Medulla oblongata (tissue), 1 donor: ENCODE measurements at regions not wholly inside any gene's neighbourhood (a gene's known extent, or its start where the extent isn't known, plus 50 kb on each side); places are given as distances from the start of the nearest gene placed in this dataset.
A peak's percentile ranks its signal among the peaks of the same experiment; 100 is the strongest.

Experiments
- DNase-seq: peaks from one replicate; pipeline ENCODE4 v3.0.0-alpha.2; 2015; ENCODE audit errors: extremely low spot score

DNA sequence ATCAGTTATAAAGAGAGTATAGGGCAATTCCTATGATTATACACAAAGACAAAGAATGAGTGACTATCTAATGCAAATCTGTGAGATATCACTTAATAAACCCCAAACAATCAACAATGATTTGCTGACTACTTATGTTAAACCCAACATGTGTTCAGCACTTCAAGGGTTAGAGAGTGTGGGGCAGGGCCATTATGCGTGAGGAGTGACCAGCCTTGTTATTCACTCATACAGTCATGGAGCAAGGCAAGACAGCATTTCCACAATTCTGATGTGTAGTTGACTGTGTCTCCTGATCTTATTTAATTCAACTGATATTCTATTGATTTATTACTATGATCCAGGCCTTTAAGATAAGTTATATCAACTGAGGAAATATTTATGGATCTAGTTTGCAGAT, 251.7 kb downstream of the CYRIA start:
- no peak for DNase-seq

DNA sequence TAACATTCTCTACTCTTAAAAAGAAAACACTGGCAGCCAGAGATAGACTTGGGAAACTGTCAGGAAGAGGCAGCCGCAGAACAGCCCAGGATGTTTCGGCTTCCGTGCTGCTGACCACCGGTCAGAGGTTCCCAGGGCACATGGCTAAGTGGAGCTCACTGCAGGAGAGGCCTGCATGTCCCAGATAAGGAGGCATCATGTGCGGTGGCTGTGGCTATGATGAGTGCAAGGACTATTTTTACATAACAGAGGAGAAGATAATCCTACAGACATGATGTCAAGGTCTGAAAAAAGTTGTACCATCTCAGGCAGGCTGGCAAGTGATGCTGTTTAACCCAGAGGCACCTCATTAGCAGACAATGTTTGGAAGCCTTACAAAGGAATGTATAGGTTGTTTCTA, 252.3 kb downstream of the CYRIA start:
- DNase-seq, result no peak

DNA sequence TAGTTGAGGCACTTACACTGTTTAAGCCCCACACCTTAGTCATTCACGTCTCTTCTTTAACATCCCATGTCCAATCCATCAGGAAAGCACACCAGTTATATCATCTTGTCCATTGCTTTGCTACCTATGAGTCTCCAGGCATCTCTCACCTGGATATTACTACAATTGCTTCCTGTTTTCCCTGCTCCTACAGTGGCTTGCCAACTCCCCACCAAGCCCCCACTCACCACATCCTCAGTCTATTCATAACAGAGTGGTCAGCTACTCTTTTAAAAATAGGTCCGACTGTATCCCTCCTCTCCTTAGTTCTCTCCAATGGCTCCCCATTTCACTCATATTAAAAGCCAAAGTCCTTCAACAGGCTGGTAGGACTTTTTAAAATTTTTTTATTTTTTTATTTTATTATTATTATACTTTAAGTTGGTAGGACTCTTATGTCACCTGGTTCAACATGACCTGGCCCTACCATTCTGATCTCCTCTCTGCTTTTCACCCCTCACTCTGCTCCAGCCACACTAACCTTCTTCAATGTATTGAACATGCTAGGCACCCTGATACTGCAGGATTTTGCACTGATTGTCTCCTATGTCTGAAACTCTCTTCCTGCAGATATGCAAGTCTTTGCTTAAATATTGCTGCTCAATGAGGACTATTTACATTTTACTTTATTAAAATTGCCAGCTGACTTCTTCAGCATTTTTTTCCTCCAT, 253.2 kb downstream of the CYRIA start:
- DNase-seq, result no peak

DNA sequence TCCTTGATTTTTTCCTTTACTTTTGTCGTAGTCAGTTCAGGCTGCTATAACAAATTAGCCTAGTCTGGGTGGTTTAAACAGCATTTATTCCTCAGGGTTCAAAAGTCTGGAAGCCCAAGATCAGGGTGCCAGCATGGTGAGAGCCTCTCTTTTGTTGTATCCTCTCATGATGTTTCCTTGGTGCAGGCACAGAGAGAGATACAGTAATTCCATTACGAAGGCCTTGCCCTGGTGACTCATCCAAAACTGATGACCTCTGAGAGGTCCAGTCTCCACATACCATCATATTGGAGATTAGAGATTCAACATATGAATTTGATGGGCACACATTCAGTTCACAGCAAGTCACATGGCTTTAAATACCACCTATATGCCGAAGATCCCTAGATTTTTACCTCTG, 253.8 kb downstream of the CYRIA start:
- DNase-seq, result no peak

DNA sequence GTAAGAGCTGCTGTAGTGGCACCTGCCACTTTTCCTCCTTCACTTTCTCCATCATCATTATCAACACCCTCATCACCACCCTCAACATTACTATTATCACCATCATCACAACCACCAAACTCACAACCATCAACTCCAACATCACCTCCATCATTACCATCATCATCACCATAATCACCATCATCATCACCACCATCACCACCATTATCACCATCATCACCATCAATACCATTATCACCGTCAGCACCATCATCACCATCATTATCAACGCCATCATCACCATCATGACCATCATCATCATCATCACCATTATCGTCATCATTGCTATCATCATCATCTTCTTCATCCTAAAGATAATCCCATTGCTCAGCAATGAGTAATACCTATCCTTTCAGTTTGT, 255.8 kb downstream of the CYRIA start:
- DNase-seq, result no peak

DNA sequence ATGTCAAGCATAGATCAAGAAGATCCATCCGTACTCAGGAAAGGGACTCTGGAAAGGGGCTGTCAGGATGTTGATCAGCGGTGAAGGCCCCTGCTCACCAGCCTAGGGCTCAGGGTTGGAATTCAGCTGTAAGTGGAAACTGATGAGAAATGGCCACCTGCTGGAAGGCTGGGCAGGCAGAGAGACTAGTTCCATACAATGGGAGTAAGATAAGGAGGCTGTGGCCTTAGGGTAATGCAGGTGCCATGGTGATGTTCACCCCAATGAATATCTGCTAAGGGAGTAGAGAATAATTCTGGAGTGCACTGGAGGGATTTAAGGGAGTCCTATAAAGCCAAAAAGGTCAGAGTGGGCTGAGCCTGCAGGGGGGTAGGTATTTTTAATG, 256.6 kb downstream of the CYRIA start:
- DNase-seq, result no peak

DNA sequence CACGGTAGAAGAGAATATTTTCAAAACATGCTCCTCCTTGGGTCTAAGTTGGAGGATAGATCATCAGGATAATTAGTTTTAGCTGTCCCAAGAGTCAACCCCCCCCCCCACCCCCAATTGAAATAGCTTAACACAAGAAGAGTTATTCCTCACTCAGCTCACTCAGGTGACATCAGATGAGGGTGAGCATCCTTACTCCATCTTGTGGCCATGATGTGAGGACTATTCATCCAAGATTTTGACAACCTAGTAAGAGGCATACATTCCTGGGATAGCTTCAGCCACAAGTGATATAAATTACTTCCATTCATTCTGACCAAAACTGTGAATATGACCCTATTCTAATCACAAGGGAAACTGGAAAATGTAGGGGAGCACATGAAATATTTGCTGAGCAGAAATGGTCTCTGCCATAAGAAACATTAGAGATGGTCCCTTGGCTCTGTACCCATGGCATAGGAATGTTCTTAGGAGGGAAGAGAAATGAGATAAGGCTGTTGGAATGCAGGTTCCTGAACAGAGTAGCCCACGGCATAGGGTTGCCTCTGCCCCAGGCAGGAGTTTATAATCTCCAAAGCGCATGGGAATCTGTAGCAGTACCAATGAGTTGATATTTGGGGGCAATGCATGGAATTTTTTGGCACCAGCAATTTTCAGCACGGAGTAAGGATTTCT, 257.2 kb downstream of the CYRIA start:
- no peak for DNase-seq

DNA sequence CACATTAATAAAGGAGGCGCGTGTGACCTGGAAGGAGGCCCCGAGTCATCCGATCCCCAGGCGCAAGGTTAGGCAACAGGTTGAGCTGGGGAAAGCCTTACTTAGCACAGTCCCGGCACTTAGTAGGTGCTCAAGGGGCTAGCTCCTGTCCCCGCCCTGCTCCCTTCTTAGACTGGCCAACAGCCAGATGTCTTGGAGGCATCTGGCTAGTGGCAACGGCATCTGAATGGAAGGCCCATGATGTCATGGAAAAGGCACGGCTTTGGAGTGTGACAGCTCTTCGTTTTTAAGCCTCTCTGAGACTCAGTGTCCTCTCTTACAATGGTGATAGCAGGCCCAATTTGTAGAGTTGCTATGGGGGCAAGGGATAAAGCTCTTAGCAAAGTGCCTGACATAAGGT, 258.3 kb downstream of the CYRIA start:
- DNase-seq, result peak; percentile 43

DNA sequence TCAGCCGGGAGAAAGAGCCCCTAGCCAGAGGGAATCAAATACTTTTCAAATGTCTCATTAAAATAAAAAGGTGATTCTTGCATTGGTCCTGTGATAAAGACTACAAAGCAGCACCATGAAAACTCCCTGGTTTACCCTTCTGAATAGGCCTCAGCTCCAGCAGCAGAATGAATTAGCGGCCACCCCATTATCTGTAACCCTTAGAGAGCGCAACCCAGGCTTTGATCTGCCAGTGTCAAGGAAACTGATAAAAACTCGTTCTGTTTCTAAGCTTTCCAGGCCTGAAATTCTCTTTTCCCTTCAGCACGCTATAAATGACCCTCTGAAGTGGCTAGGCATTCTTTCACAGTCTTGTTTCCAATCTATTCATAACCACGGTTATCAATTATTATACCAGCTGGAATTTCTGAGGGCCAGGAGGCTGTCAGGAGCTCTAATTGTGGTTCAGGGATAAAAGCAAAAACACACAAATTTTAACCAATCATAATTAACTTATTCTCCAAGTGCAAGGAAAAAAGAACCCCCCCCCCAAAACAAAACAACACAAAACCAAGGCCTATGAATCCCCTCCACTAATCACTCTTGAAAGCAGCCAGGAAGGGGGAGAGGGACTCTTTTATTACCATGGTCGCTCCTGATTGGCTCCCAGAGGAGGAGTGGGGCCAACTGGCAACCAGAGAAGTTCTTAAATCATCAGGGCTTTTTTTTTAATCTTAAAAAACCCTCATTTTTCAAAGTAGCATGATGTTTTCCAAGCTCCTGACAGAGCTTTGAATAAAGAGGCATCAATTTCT, 258.9 kb downstream of the CYRIA start:
- DNase-seq, result peak; percentile 11

DNA sequence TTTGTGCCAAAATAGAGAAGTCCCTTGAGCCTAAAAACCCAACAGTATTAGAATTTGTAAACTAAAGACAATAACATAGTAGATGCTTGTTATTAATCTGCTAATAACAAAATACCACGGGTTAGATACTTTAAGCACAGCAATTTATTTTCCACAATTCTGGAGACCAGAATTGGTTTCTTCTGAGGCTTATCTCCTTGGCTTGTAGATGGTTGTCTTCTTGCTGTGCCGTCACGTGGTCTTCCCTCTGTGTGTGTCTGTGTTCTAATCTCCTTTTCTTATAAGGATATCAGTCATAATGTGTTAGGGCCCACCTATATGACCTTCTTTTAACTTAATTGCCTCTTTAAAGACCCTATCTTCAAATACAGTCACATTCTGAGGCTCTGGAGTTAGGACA, 260.1 kb downstream of the CYRIA start:
- DNase-seq, result no peak

DNA sequence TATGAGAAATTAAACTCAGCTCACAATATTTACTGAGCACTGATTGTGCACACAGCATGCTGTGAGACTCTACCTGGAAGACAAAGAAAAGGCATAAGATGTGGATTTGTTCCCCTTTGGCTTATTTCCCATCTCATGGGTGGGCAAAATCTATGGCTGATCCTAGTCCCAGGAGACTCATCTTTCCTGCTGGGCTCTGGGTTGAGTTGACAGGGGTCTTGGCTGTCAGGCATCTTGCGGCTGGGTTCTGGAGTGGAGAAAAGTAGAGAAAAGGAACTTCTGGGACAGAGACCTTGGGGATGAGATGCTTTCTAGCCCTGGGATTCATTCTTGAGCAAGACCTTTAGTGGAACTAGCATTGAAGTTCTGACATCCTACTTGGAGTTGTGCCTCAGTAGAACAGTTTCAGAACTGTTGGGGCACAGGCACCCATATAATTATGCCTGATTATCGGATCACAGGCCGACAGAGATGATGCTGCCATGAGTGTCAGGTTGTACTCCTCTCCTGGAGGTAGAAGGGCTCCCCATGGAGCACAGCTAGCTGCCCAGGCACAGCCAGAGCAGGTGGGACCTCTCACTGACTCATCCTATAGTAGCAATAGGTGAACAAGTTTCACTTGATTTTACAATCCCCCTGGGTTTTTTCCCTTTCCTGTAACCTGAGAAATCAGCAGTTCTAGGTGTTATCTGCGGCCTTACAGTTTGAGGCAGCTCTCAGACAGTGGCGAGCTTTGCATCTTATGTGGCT, 260.9 kb downstream of the CYRIA start:
- no peak for DNase-seq

DNA sequence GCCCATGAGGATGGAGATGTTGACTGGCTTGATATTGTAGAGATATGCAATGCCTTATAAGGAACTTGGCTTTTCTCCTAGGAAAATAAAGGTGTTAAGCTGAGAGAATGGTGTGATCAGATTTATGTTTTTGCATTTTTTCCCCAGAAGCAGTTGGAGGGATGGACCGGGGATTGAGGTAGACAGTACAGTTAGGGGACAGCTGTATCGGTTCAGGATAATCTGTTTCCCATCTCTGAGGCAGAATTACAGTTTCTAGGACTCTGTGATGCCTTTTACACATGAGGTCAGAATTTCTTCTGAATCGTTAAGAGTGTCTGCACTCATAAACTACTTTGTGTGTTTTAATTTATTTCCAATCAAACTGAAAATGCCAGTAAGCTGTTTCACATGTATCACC, 261.5 kb downstream of the CYRIA start:
- DNase-seq, result no peak

DNA sequence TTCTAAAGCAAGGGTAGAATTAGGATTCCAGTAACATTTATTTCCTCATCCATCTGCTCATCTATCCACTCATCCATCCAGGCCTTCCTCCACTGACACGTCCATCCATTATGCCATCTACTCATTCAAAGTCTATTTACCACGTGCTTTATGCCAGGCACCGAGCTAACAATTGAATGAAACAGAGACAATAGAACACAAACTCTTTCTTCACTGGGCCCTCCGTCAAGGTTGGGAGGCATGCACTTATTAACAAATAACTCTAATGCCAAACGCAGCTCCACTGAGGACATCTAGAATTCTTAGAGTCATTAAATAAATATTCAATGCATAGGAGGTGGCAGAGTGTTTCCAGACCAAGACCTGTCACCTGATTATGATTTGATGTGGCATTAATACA, 262.7 kb downstream of the CYRIA start:
- no peak for DNase-seq

DNA sequence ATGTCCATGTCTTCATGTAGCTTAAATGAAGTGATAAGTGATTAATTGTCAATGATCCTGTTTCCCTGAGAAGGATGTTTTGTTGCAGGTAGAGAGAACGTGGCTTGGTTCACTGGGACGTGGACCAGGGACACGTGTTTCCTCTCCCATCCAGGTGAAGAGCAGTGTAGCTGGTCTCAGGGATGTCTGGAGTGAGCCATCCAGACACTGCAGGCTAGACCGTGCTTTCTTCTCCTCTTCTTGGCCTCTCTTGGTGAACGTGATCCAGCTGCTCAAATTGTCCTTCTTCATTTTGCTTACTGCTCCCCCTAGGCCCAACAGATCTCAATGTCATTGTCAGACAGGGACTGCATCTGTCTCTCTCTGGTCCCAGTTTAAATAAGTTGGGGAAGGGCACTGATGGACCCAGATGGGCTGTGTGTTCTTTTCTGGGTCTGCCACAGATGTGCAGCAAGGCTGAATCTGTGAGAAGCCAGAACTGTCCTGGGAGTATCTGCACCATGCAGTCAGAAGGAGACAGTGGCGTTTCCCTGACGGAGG, 263.8 kb downstream of the CYRIA start:
- DNase-seq, result no peak

DNA sequence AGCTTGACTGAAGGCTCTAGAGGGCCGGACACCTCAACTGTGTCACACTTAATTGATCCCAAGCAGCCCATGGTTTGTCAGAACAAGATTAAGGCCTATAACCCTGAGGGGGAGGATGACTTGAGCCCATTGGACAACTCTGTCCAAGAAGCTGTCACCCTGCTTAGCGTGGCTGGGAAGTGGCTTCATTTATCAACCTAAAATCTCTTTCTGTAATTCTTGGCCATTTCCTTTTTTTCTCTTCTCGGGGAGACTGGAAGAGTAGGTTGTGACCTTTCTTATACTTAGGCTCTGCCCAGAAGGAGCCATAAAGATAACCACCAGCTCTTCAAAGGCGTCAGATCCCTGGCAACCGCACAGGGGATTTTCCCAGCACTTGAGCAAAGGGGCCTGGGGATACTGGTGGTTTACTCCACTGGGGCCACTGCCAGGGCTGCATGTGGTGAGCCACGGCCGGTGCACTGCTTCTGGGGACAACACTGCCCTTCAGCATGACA, 265.5 kb downstream of the CYRIA start:
- DNase-seq, result no peak

DNA sequence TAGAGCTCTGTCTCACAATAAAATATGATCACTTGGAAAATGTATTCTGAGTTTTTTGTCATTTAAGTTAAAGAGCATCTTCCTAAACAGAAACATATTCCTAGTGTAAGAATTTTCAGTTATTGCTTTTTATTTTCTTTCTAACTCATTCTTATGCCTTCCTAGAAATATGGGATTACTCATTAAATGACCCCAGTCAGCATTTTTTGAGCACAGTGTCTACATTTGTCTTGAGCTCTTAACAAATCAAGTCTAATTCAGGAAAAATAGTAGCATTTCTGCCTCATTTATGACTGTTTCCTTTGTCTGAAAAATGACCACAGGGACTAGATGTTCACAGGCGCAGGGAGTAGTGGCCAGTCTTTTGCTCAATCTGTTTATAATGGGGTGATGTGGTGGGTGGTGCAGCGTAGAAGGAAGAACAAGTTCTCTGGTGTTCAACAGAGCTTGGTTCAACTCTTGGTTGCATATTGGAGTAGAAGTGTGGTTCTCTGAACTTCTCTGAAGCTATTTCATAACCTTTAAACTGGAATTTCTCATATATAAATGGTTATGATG, 267.1 kb downstream of the CYRIA start:
- DNase-seq, result no peak

DNA sequence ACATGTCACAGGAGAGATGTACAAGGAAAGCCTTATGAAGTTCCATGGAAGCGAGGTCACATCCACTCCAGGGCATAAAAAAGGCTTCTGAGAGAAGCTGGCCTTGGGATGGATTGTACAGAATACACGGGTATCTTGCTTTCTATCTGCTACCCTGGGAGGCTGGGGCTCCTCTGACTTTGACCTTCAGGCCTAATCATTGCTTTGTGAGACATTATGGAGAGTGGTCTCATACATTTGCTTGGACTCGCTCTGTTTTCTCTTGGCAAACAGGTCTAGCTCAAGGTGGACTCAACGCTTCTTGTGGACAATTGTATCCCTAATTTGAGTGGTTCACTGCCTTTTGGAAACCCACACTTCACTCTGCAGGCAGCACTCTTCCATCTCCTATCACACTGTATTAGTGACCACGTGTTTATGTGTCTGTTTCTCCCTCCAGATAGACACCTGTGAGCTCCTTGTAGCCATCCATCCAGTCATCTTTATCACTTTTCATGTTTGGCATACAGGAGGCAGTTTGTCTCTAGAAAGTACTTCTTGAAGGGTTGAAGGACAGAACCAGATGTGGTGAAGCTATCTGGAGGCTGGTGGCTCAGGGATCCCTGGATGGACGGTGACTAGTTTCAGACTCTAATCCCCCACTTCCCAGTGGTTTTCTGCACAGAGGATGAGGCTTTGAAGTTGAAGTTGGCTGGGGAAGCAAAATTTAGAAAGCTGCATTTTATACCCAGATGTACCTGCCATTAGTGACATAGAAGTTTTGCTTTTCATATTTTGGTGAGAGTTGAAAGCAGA, 267.8 kb downstream of the CYRIA start:
- no peak for DNase-seq

DNA sequence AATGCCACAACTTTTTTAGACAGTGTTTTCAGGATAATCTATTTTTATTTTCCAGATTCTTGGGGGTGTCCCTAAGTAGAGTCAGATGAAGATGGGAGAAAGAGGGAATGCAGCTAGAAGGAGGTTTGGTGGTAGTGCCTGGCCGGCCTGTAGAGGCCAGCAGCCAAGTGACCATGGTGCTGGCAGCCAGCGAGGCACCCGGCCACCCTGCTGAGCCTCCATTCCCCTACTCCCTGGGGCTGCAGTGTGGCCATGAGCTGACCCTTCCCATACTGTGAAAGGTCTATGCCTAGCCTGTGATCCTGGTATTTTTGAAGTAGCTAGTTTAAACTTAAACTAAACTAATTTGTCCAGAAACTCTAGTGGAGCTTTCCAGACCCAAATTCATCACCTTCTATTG, 268.6 kb downstream of the CYRIA start:
- DNase-seq, result no peak

DNA sequence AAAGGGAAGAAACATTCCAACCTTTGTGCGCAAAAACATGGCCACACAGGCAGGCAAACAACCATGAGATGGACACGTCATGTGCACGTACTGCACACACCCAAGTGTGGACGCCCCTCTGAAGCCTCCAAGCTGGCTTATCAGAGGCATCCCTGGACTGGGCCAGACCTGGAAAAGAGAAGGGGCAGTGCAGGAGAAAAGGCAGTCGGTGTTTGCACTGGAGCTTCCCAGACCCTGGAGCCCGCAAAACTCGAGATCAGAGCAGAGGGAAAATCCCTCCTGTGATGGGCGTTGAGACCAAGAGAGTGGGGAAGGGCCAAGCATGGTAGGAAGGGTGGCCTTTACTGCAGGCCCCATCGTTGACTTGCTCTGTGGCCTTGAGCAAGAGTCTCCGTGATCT, 269.5 kb downstream of the CYRIA start:
- DNase-seq, result no peak

DNA sequence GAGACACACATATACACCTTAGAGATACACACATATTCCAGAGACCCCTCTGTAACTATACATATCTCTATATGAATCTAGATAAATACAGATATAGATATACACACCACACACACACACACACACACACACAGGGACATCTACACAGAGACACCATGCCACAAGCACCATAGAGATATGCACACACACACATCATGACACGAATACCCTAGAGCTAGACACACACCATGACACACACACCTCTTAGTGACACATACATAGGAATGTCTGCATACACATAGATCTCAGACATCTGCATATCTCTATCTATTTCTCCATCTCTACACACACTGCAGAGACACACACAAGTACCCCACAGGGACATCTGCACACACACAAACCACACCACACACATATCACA, 270.0 kb downstream of the CYRIA start:
- no peak for DNase-seq
